Stimulated activated effector memory CD8-positive, alpha-beta T cell treated with anti-CD3 and anti-CD28 coated beads, Interleukin-12 subunit alpha, Interleukin-12 subunit beta, amount 100 ng/mL, for 72 hours (primary cell): ENCODE measurements at regions not wholly inside any gene's neighbourhood (a gene's known extent, or its start where the extent isn't known, plus 50 kb on each side); places are given as distances from the start of the nearest gene placed in this dataset.

Experiments
- ATAC-seq: fragments of 150-1000 bp; cut with Tn5 transposase; 2 replicates; pipeline ENCODE4 v1.10.0; 2021
- DNase-seq, 2 donors: peaks; one replicate each; pipeline ENCODE4 v3.0.0; 2021 to 2022; ENCODE audit warnings: low spot score in 2 of 2
- H3K27ac Mint-ChIP-seq: one replicate; pipeline ENCODE4 v1.8.0; 2022; ENCODE audit warnings: mild to moderate bottlenecking, mixed read lengths
- H3K36me3 Mint-ChIP-seq: one replicate; pipeline ENCODE4 v1.8.0; 2022; ENCODE audit warnings: mild to moderate bottlenecking, mixed read lengths
- H3K4me1 Mint-ChIP-seq: one replicate; pipeline ENCODE4 v1.8.0; 2022; ENCODE audit warnings: mixed read lengths
- H3K4me3 Mint-ChIP-seq: one replicate; pipeline ENCODE4 v1.8.0; 2022; ENCODE audit warnings: mild to moderate bottlenecking, mixed read lengths
- H3K9me3 Mint-ChIP-seq: one replicate; pipeline ENCODE4 v1.8.0; 2022; ENCODE audit warnings: mixed read lengths

DNA sequence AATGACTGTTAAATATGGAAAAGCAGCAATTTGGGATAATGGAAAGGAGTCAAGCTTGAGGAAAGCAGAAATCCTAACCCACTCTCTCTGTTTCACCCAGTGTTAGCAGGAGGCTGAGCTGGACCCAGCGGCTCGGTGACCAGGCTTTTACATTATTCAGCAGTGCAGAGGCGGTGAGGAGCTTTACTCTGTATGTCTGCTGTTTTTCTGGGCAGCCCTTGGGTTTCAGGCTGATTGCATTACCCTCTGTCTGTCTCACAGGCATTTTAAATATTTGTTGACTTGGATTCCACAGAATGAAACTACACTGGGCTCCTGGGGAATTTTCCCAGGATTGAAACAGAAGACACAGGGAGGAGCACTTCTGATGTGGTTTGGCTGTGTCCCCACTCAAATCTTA is 368.0 kb downstream of the GALR1 start:
- Mint-ChIP-seq H3K36me3 (no peaks in the 10 kb centered on the region), H3K27ac (no peak overlapping the region), H3K9me3 (no peaks in the 10 kb centered on the region), H3K4me3 (no peak overlapping the region), H3K4me1 (peaks cover 13% of the 10 kb centered on the region)
- DNase-seq, result no peak
- no peak for ATAC-seq

DNA sequence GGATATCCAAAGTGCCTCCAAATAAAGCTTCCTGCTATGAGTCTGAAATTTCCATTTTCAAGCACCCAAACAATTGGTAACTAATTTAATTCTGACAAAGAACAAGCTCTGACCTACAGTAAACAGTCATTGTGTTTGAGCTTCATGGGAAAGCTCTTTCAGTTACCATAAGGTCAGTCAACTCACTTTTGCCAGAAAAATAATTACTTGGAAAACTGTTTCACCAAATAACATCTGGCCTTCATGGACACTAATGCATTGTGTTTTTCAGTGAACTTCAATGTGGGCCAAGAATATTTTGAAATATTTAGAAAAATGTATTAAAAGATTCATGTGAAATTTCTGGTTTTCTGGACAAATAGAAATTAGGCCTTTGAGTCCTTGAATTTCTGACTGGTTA is 369.9 kb downstream of the GALR1 start:
- ATAC-seq, result no peak

DNA sequence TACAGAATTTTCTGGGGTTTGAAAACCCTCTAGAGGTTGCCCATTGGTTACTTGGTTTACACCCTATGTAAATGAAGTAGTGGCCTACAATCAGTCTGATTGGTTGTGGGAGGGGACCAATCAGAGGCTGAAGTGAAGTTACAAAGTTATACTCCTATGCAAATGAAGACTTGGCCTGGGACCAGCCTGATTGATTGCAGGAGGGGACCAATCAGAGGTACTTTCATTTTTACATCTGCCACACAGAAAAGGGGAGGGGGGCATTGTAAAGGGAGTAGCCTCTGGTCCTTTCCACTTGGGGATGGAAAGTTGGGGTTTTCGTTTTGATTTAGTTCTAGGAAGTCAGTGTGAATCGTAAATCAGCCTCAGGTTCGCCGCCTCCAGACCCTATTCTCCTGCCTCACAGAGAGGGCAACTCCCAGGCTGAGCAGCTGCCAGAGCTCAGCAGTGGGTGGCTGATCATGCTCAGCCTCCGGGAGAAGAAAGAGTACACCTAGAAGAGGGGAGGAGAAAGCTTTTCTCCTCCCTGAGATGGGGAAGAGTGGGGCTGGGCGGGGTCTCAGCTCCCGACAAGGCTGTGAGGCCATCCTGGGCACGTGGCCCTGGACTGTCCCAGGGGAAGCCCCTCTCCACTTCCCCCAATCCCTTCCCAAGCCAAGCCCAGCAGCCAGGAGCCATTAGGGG is 372.5 kb downstream of the GALR1 start:
- H3K4me3 Mint-ChIP-seq, result peak overlapping the region; percentile 55
- DNase-seq (no peak), ATAC-seq (peak; percentile 85)
- H3K36me3 Mint-ChIP-seq, result no peaks in the 10 kb centered on the region
- H3K9me3 Mint-ChIP-seq, result no peaks in the 10 kb centered on the region
- peak overlapping the region; percentile 38 for H3K27ac Mint-ChIP-seq
- peaks cover 13% of the 10 kb centered on the region for H3K4me1 Mint-ChIP-seq

More for the DNA sequence above, 369.9 kb downstream of the GALR1 start:
- Mint-ChIP-seq H3K36me3 (no peaks in the 10 kb centered on the region), H3K4me1 (peaks cover 13% of the 10 kb centered on the region), H3K27ac (no peak overlapping the region), H3K4me3 (no peak overlapping the region), H3K9me3 (no peaks in the 10 kb centered on the region)
- no peak for DNase-seq

DNA sequence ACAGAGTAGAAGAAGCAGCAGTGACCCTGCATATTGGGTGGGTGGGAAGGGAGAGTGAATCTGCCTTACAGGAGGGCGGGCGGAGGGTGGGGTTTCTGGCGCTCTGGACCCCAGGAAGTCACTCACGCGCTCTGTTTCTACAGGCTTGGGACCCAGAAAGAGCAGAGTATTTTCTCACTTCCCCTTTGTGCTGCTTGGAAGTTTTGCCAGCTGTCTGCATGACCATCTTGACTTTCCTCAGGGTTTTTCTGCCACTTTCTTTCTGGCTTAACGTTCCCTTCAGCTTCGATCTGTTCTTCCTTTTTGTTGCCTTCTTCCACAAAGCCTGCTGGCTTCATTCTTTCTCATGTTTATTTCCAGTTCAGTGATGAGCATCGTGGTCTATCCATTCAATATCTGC is 383.1 kb downstream of the GALR1 start:
- no peak for DNase-seq
- H3K9me3 Mint-ChIP-seq, result no peaks in the 10 kb centered on the region
- no peak overlapping the region for H3K27ac Mint-ChIP-seq
- ATAC-seq, result no peak
- no peaks in the 10 kb centered on the region for H3K4me1 Mint-ChIP-seq
- no peaks in the 10 kb centered on the region for H3K36me3 Mint-ChIP-seq
- no peak overlapping the region for H3K4me3 Mint-ChIP-seq

DNA sequence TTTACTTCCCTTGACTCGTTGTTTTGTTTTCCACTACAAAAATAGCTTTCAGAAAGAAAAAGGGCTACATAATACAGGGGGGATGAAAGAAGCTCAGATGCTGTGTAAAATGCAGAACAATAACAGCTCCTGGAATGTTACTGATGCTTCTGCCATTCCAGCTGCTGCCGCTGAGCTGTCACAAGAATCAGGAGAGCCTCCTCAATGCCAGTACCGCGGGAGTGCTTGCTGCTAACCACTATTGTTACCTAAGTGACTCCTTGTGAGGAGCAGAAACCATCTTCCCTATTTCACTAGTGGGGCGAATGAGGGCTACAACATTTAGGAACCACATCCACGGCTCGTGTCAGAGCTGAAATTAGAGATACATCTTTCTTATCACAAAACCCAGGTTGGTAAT is 384.8 kb downstream of the GALR1 start:
- H3K27ac Mint-ChIP-seq, result no peak overlapping the region

DNA sequence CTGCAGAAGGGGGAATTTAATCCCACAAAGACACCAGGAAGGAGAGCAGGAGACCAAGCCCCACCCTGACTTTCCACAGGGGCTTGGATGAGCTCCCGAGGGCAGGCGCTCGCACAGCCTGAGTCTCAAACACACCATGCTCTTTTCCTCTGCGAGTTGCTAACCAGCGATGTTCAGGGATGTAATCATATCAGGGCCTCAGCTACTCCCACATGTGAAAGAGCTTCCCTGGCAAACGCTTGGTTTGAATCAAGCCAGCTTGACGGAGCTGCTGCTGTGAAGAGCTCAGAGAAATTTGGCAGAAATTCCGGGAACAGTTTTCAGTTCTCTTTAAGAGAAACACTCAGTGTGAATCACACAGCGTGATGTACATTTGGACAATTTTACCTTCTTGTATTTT is 385.8 kb downstream of the GALR1 start:
- Mint-ChIP-seq H3K9me3 (no peaks in the 10 kb centered on the region), H3K27ac (no peak overlapping the region), H3K36me3 (no peaks in the 10 kb centered on the region), H3K4me3 (no peak overlapping the region), H3K4me1 (no peaks in the 10 kb centered on the region)
- DNase-seq, result no peak
- no peak for ATAC-seq

More for the DNA sequence above, 384.8 kb downstream of the GALR1 start:
- Mint-ChIP-seq H3K4me3 (no peak overlapping the region), H3K9me3 (no peaks in the 10 kb centered on the region), H3K4me1 (no peaks in the 10 kb centered on the region), H3K36me3 (no peaks in the 10 kb centered on the region)
- ATAC-seq (no peak), DNase-seq (no peak)

DNA sequence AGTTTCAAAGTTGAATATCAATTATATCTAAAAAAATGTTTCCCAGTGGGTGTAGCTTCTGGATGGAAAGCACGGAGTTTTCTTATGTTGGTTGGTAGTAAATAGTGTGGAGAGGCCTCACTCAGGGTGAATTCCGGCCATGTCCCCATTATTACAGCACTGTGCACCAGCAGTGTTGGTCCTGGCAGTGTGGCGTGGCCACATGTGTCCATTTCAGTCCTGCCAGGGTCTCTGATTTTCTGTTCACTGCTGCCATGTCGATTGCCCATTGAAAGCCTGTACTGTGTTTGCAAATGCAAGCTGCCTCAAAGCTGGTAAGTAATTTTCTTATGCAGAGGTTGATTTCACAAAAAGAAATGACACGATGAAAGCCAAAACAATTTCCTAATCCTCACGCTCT is 386.2 kb downstream of the GALR1 start:
- no peaks in the 10 kb centered on the region for H3K4me1 Mint-ChIP-seq
- ATAC-seq (no peak), DNase-seq (no peak)
- H3K27ac Mint-ChIP-seq, result no peak overlapping the region
- H3K4me3 Mint-ChIP-seq, result no peak overlapping the region
- no peaks in the 10 kb centered on the region for H3K9me3 Mint-ChIP-seq
- H3K36me3 Mint-ChIP-seq, result no peaks in the 10 kb centered on the region

DNA sequence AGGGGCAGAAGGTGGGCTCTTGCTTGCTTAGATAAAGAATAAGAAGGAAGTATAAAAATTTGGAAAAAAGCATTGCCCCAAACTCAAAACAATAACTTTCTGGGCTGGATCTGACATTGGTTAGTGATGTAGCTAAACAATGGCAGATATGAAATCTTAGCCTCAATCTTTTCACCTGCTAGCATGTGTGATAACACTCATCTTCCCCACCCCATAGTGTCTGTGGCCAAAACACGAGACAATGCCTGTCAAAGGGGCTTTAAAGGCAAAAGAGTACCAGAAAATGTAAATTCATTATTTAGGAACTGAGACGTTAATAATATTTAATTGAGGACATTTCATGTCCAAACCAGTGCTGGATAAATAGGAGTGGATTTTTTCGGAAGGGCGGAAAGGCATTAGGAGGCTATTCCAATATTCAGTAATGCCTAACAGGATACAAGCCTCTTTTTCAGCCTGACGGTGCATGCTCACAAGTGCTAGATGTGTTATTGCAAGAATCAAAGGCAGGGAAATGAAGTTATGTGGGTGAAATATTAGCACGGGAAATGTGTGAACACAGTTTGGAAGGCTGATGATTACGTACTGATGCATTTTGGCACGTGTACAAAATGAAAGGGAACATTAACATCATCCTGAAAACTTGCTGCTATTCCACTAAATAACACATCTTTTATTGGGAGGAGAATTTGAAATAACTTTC is 395.7 kb downstream of the GALR1 start:
- no peaks in the 10 kb centered on the region for H3K9me3 Mint-ChIP-seq
- DNase-seq (no peak), ATAC-seq (no peak)
- H3K27ac Mint-ChIP-seq, result no peak overlapping the region
- H3K4me1 Mint-ChIP-seq, result peaks cover 6% of the 10 kb centered on the region
- H3K36me3 Mint-ChIP-seq, result no peaks in the 10 kb centered on the region
- H3K4me3 Mint-ChIP-seq, result no peak overlapping the region

DNA sequence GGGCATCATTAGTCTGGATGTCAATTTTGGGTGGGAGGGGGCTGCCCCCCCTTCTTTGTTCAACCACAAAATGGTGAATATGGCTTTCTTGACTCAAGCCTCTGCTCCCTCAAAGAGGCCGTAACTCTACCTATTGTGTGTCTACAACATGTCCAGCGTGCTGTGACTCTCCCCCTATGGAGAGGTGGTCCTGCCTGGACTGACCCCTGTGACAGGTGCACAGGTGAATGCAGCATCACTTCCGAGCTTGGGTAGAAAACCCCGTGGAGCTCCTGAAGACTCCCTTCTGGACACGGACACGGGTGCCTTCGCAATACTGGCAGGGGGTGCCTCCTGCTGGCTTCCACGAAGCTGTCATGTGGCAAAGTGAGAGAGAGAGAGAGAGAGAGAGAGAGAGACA is 397.8 kb downstream of the GALR1 start:
- H3K4me3 Mint-ChIP-seq, result no peak overlapping the region
- no peak for DNase-seq
- H3K9me3 Mint-ChIP-seq, result no peaks in the 10 kb centered on the region
- H3K36me3 Mint-ChIP-seq, result no peaks in the 10 kb centered on the region
- no peak overlapping the region for H3K27ac Mint-ChIP-seq
- ATAC-seq, result no peak
- H3K4me1 Mint-ChIP-seq, result peaks cover 11% of the 10 kb centered on the region

DNA sequence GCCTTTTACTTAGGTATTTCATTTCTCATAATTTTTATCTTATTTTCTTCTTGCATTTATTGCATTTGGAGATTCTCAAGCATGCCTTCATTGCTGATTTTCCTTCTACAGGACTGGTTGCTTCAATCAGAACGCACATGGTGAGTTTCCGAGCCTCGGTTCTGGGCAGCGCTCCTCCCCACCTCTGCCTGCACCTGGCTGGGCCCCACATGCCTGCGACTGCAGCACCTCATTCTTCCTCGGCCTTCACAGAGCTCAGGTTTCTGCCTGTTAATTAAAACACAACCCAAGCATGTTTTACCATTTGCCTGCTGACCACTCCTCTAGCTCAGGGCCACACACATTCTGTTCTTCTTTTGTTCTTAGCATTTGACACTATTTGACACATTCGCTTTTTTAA is 398.8 kb downstream of the GALR1 start:
- H3K27ac Mint-ChIP-seq, result peak overlapping the region; percentile 16
- no peaks in the 10 kb centered on the region for H3K36me3 Mint-ChIP-seq
- H3K4me3 Mint-ChIP-seq, result no peak overlapping the region
- DNase-seq (peak in 1 of 2 donors; percentile 10), ATAC-seq (no peak)
- peaks cover 11% of the 10 kb centered on the region for H3K4me1 Mint-ChIP-seq
- no peaks in the 10 kb centered on the region for H3K9me3 Mint-ChIP-seq

DNA sequence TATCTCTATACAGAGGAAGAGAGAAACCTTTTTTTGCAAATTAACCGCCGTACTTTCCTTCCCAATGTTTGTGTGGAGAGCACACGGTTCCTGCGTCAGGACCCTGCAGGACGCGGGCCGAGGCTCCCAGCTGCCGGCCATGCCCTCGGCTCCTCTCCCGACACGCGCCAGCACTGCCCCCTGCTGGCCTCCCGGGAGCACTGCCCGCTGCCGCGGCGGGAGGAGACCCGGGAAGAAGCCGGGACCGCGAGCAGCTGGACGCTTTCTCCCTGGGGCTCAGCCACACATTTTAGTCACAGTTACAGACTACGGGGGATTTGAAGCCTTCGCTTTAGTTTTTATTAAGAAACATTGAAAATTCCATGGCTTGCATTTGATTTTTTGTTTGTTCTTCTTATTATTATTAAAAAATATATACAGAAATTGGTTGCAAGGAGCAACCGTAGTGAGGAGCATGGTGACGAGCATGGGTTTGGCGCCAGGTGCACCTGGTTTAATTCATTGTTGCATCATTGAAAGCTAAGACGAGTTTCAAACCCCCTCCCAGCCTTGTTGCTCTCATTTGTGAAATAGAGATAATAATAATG is 401.2 kb downstream of the GALR1 start:
- Mint-ChIP-seq H3K36me3 (no peaks in the 10 kb centered on the region), H3K27ac (no peak overlapping the region), H3K9me3 (no peaks in the 10 kb centered on the region), H3K4me1 (peaks cover 11% of the 10 kb centered on the region), H3K4me3 (no peak overlapping the region)
- ATAC-seq (peak; percentile 70), DNase-seq (peak; percentile 69 to 81)

DNA sequence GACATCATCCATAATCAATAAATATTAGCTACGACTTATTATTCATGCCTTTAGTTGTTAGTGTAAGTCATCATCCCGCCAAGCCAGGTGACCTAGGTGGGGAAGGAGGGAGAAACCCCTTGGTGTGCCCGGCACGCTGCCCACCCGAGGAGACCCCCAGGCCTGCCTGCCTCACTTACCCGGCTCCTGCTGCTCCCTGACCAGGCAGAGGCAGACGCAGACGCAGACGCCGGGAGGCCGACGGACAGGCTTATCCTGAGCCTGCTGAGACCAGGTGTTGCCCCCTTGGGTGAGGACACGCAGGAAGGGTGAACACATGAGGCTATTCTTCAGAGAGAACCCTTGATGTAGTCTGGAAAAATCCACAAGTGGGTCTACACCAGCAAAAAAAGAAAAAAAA is 401.8 kb downstream of the GALR1 start:
- ATAC-seq, result no peak
- H3K4me1 Mint-ChIP-seq, result peaks cover 11% of the 10 kb centered on the region
- H3K36me3 Mint-ChIP-seq, result no peaks in the 10 kb centered on the region
- DNase-seq, result no peak
- no peak overlapping the region for H3K27ac Mint-ChIP-seq
- no peak overlapping the region for H3K4me3 Mint-ChIP-seq
- H3K9me3 Mint-ChIP-seq, result no peaks in the 10 kb centered on the region

DNA sequence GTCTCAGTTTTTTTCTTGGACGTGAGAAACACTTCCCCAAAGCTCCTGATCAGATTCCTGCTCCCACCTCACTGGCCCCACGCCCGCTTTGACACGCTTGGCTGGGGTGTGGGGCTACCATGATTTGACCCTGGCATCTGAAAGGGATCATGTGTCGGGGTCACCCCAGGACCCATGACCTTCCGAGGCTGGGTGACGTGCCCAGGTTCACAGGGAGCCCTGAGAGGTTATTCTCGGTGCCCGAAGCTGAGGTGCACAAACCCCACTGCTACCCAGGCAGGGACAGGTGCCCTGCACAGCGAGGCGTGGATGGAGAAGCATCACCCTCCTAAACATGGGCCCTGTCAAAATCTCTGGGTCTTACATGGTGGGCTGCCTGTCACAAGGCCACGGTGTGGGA is 404.1 kb downstream of the GALR1 start:
- Mint-ChIP-seq H3K36me3 (no peaks in the 10 kb centered on the region), H3K9me3 (no peaks in the 10 kb centered on the region), H3K4me3 (no peak overlapping the region), H3K4me1 (peaks cover 6% of the 10 kb centered on the region), H3K27ac (no peak overlapping the region)
- DNase-seq (no peak), ATAC-seq (no peak)

DNA sequence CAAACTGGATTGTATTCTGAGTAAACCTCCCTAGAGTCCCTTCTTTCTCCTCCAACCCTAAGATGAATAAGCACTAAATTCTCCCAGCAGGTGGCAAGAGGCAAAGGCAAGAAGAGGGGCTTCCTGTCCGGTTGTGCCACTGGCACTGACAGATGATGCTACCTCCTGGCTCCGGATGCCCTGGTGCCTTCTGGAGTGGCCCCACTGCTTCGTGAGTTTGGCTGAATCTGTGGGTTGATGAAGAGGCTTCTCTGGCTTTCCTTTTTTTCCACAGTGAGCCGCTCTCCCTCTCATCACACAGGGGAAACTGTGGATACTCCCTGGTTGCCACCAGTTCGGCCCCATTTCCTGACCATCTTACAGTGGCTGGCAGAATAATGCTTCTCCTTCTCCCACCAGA is 404.7 kb downstream of the GALR1 start:
- no peak for DNase-seq
- Mint-ChIP-seq H3K4me1 (peaks cover 6% of the 10 kb centered on the region), H3K36me3 (no peaks in the 10 kb centered on the region), H3K9me3 (no peaks in the 10 kb centered on the region), H3K27ac (no peak overlapping the region), H3K4me3 (no peak overlapping the region)
- ATAC-seq, result no peak

DNA sequence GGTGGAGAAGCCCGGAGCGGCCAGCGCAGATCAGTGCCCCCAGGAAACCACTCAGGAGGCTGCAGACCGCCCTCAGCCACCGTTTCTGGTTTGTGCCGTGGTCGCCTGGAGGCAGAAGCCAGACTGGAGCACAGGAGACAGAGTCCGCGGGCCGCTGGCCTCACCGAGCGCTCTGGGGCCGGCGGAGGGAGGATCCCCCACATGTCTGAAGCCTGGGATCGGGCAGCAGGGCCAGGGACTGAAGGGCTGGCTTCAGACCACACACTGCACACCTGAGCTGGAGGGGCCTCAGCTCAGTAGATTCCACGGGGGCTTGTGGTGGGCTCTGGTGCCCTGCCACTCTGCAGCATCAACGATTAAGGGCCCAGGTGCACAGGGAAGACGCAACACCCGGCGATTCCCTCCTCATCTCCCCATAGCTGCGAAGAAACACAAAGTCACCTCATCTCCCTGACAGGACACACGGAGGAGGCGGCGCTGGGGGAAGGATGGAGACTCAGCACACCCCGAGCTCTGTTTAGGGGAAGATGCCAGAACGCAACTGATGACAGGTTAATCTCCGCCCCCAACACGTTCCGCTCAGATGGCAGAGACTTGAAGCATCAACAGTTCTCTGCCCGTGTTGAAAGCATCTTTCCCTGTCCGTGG is 408.1 kb downstream of the GALR1 start:
- Mint-ChIP-seq H3K27ac (no peak overlapping the region), H3K4me3 (no peak overlapping the region), H3K4me1 (no peaks in the 10 kb centered on the region), H3K36me3 (no peaks in the 10 kb centered on the region), H3K9me3 (no peaks in the 10 kb centered on the region)
- ATAC-seq, result no peak
- DNase-seq, result no peak

DNA sequence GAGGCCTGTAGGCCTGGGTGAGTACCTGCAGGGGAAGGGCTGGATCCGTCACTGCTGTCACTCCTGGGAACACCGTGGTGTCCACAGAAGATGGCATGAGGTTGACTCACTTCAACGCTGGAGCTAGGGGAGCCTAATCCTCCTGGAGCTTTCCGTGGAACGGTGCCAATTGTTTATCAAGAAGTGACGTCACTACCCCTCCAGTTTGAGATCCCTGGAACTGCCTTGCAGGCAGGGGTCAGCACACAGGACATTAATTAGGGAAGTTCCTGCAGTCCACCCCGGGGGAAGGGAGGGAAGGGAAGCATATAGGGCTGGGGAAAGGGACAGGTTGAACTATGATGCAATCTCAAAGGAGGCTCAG is 408.6 kb downstream of the GALR1 start:
- ATAC-seq, result no peak
- DNase-seq, result no peak
- no peak overlapping the region for H3K27ac Mint-ChIP-seq
- no peaks in the 10 kb centered on the region for H3K4me1 Mint-ChIP-seq
- no peaks in the 10 kb centered on the region for H3K9me3 Mint-ChIP-seq
- H3K36me3 Mint-ChIP-seq, result no peaks in the 10 kb centered on the region
- no peak overlapping the region for H3K4me3 Mint-ChIP-seq
